ENCODE measurements at regions not wholly inside any gene's neighbourhood (a gene's known extent, or its start where the extent isn't known, plus 50 kb on each side); places are given as distances from the start of the nearest gene placed in this dataset.

- intact Hi-C loops (cut with DNase I): no loop called here
- WGBS: 89% methylated on average over 17 of the region's 23 CpGs
- Histone ChIP-seq H3K36me3 (peaks cover 0 to 72% (median 49%) of the 10 kb centered on the region in 4 donors), H3K9me3 (no peaks in the 10 kb centered on the region), H3K27ac (replicated peaks in 1 of 4) (peak overlapping the region in 1 of 4 donors; percentile 3), H3K4me3 (no peak overlapping the region), H3K27me3 (no peaks in the 10 kb centered on the region), H3K4me1 (peaks cover 23 to 72% (median 38%) of the 10 kb centered on the region in 4 donors)
- DNase-seq (ENCODE audit: extremely low spot score): no peak
- TF ChIP-seq EP300 (IDR thresholded peaks at IDR 0.05): no peak
- no peak for TF ChIP-seq POLR2AphosphoS5 (IDR thresholded peaks at IDR 0.05)
- TF ChIP-seq, protein P1, sequence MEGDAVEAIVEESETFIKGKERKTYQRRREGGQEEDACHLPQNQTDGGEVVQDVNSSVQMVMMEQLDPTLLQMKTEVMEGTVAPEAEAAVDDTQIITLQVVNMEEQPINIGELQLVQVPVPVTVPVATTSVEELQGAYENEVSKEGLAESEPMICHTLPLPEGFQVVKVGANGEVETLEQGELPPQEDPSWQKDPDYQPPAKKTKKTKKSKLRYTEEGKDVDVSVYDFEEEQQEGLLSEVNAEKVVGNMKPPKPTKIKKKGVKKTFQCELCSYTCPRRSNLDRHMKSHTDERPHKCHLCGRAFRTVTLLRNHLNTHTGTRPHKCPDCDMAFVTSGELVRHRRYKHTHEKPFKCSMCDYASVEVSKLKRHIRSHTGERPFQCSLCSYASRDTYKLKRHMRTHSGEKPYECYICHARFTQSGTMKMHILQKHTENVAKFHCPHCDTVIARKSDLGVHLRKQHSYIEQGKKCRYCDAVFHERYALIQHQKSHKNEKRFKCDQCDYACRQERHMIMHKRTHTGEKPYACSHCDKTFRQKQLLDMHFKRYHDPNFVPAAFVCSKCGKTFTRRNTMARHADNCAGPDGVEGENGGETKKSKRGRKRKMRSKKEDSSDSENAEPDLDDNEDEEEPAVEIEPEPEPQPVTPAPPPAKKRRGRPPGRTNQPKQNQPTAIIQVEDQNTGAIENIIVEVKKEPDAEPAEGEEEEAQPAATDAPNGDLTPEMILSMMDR (IDR thresholded peaks at IDR 0.05): no peak
- TF ChIP-seq POLR2A (IDR thresholded peaks at IDR 0.05; ENCODE audit: low read depth): no peak
Observed at GRCh38 chr12:124448241-124448954, 119.0 kb downstream of the NCOR2 start.

- no peak overlapping the region for H3K27ac ChIP-seq (replicated peaks in 1 of 4)
- intact Hi-C loops (cut with DNase I): no loop called here
- no peak overlapping the region for H3K4me3 ChIP-seq
- no peak for DNase-seq (ENCODE audit: extremely low spot score)
- TF ChIP-seq, protein P1 (IDR thresholded peaks at IDR 0.05): no peak
- no peak for TF ChIP-seq POLR2AphosphoS5 (IDR thresholded peaks at IDR 0.05)
- 65% methylated on average over 2 of the region's 2 CpGs for WGBS
- peaks cover 0 to 86% (median 58%) of the 10 kb centered on the region in 4 donors for H3K36me3 ChIP-seq
- no peaks in the 10 kb centered on the region for H3K9me3 ChIP-seq
- no peaks in the 10 kb centered on the region for H3K27me3 ChIP-seq
- peaks cover 16 to 72% (median 33%) of the 10 kb centered on the region in 4 donors for H3K4me1 ChIP-seq
Observed at GRCh38 chr12:124446364-124446763, 121.0 kb downstream of the NCOR2 start.

- no peak overlapping the region for H3K27ac ChIP-seq (replicated peaks in 1 of 4)
- H3K36me3 ChIP-seq: peaks cover 0 to 84% (median 56%) of the 10 kb centered on the region in 4 donors
- no peak for DNase-seq (ENCODE audit: extremely low spot score)
- H3K4me3 ChIP-seq: no peak overlapping the region
- H3K9me3 ChIP-seq: no peaks in the 10 kb centered on the region
- WGBS: 87% methylated on average over 6 of the region's 8 CpGs
- TF ChIP-seq POLR2A (IDR thresholded peaks at IDR 0.05; ENCODE audit: low read depth) (no peak), POLR2AphosphoS5 (IDR thresholded peaks at IDR 0.05) (no peak), EP300 (IDR thresholded peaks at IDR 0.05) (no peak)
- TF ChIP-seq, protein P1 (IDR thresholded peaks at IDR 0.05): no peak
- intact Hi-C loops (cut with DNase I): no loop called here
- peaks cover 21 to 72% (median 35%) of the 10 kb centered on the region in 4 donors for H3K4me1 ChIP-seq
- H3K27me3 ChIP-seq: no peaks in the 10 kb centered on the region
Observed at GRCh38 chr12:124445826-124446225, 121.6 kb downstream of the NCOR2 start.

DNA sequence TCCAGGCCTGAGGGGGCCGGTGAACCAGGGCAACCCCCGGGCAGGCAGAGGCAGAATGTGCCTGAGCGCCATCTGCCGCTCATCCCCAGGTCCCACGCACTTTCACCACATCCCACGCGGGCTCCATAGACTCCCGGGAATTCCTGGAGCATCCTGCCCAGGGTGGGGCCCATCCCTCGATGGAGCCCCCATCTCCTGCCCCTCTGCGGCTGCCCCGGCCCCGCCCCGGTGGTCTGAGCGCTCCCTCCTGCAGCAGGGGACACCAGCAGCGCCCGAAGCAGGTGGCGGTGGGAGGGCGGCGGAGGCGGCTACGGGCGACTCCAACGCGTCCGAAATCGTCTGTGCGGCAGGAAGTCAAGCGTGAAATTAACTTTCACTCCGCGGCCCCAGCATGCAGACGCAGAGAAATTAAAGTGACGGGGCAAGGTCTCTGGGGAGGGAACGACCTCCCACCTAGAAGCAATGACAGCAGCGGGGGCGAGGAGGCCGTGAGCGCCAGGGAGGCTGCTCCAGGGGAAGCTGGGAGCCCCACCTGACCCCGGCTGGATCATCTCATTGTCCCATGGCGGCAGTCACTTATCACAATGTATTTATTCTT is 122.2 kb downstream of the NCOR2 start:
- WGBS: 82% methylated on average over 35 of the region's 39 CpGs
- peaks cover 0 to 84% (median 53%) of the 10 kb centered on the region in 4 donors for H3K36me3 ChIP-seq
- no peak for DNase-seq (ENCODE audit: extremely low spot score)
- TF ChIP-seq, protein P1 (IDR thresholded peaks at IDR 0.05): no peak
- TF ChIP-seq POLR2AphosphoS5 (IDR thresholded peaks at IDR 0.05) (no peak), EP300 (IDR thresholded peaks at IDR 0.05) (no peak), POLR2A (IDR thresholded peaks at IDR 0.05; ENCODE audit: low read depth) (no peak)
- no peak overlapping the region for H3K4me3 ChIP-seq
- peaks cover 28 to 74% (median 38%) of the 10 kb centered on the region in 4 donors for H3K4me1 ChIP-seq
- H3K9me3 ChIP-seq: no peaks in the 10 kb centered on the region
- peak overlapping the region in 1 of 4 donors; percentile 36 for H3K27ac ChIP-seq (replicated peaks in 1 of 4)
- H3K27me3 ChIP-seq: no peaks in the 10 kb centered on the region
- intact Hi-C loops (cut with DNase I): no loop called here
